Caco-2 (cell line): ENCODE measurements at regions not wholly inside any gene's neighbourhood (a gene's known extent, or its start where the extent isn't known, plus 50 kb on each side); places are given as distances from the start of the nearest gene placed in this dataset.

ENCODE experiments used
- BruUV-seq: library from RNA; stranded (reverse); fragments of 400-500 nt; replicated peaks from 2 replicates; lab custom pipeline; 2021; lab: Mats Ljungman, UMichigan
- CTCF ChIA-PET: fragments of 300-600 bp; sonication (Branson Sonifier 250); formaldehyde crosslinking; loops from one replicate; lab custom pipeline; 2022; ENCODE audit warnings: antibody characterized with exemption; lab: Charles Lee
- POLR2A ChIA-PET: fragments of 300-600 bp; sonication (Branson Sonifier 250); formaldehyde crosslinking; loops from one replicate; lab custom pipeline; 2022; ENCODE audit warnings: antibody characterized with exemption; lab: Charles Lee
- DNase-seq, 2 experiments: peaks; one replicate each; pipeline versions ENCODE4 v3.0.0 to v3.0.0-alpha.2; 2020 to 2022
- H3K27me3 ChIP-seq: replicated peaks from 2 replicates; pipeline ENCODE4 v1.6.0; 2011; ENCODE audit warnings: low read length; ENCODE audit not compliant: control insufficient read depth, insufficient read depth
- H3K36me3 ChIP-seq: 2 replicates; pipeline ENCODE4 v1.5.1; 2011; ENCODE audit warnings: low read length; ENCODE audit not compliant: control insufficient read depth, insufficient read depth
- H3K4me1 ChIP-seq: fragments of 250-450 bp; sonication (Bioruptor Pico); 2 replicates; pipeline ENCODE4 v1.5.1; 2020; ENCODE audit warnings: mild to moderate bottlenecking
- H3K4me3 ChIP-seq: 2 replicates; pipeline ENCODE4 v1.5.1; 2011; ENCODE audit warnings: low read depth, mild to moderate bottlenecking, control low read depth, low read length
- H3K9me3 ChIP-seq: fragments of 250-450 bp; sonication (Bioruptor Pico); 2 replicates; pipeline ENCODE4 v1.5.1; 2020; ENCODE audit warnings: mild to moderate bottlenecking, moderate library complexity
- H3K27ac Mint-ChIP-seq: one replicate; pipeline ENCODE4 v1.8.0; 2022; ENCODE audit warnings: mixed read lengths; ENCODE audit not compliant: unreplicated experiment
- H3K27me3 Mint-ChIP-seq: one replicate; pipeline ENCODE4 v1.8.0; 2022; ENCODE audit warnings: mixed read lengths; ENCODE audit not compliant: insufficient read depth, unreplicated experiment
- H3K36me3 Mint-ChIP-seq: one replicate; pipeline ENCODE4 v1.8.0; 2022; ENCODE audit warnings: mild to moderate bottlenecking, mixed read lengths; ENCODE audit not compliant: insufficient read depth, unreplicated experiment
- H3K4me1 Mint-ChIP-seq: one replicate; pipeline ENCODE4 v1.8.0; 2022; ENCODE audit warnings: low read depth, mixed read lengths; ENCODE audit not compliant: unreplicated experiment
- H3K4me3 Mint-ChIP-seq: one replicate; pipeline ENCODE4 v1.8.0; 2022; ENCODE audit warnings: mild to moderate bottlenecking, moderate library complexity, mixed read lengths; ENCODE audit not compliant: unreplicated experiment
- H3K9me3 Mint-ChIP-seq: one replicate; pipeline ENCODE4 v1.8.0; 2022; ENCODE audit warnings: mixed read lengths; ENCODE audit not compliant: unreplicated experiment
- intact Hi-C: fragments of 100-400 bp; cut with micrococcal nuclease; formaldehyde crosslinking; loops from one replicate; pipeline ENCODE4 v1.10.0; 2022; ENCODE audit not compliant: unreplicated experiment
- TF ChIP-seq, protein P1 (sequence below), 2 experiments: fragments of 200-600 bp in 1 of 2; IDR thresholded peaks; 1 replicate in 1 of 2; 2 replicates in 1 of 2; pipeline versions ENCODE4 v1.5.1 to v1.8.0; 2011 to 2022; ENCODE audit warnings: antibody characterized with exemption in 1 of 2, control low read depth in 1 of 2, inconsistent platforms in 1 of 2, low read depth in 1 of 2, low read length in 1 of 2, mild to moderate bottlenecking in 1 of 2, moderate library complexity in 1 of 2; ENCODE audit not compliant: insufficient read depth in 1 of 2, severe bottlenecking in 1 of 2, unreplicated experiment in 1 of 2

- Histone ChIP-seq H3K27me3 (no peaks in the 10 kb centered on the region), H3K36me3 (no peaks in the 10 kb centered on the region), H3K9me3 (peaks cover 9% of the 10 kb centered on the region), H3K4me1 (peaks cover 28% of the 10 kb centered on the region), H3K4me3 (no peak overlapping the region)
- ChIA-PET CTCF (interaction anchor here (0.6 kb wide), 1 partner anchor 27 kb away, joined by 3 read pairs; no protein-coding TSS in a partner anchor), POLR2A (no interaction called here)
- H3K9me3 Mint-ChIP-seq, result peaks cover 10% of the 10 kb centered on the region
- TF ChIP-seq, protein P1, sequence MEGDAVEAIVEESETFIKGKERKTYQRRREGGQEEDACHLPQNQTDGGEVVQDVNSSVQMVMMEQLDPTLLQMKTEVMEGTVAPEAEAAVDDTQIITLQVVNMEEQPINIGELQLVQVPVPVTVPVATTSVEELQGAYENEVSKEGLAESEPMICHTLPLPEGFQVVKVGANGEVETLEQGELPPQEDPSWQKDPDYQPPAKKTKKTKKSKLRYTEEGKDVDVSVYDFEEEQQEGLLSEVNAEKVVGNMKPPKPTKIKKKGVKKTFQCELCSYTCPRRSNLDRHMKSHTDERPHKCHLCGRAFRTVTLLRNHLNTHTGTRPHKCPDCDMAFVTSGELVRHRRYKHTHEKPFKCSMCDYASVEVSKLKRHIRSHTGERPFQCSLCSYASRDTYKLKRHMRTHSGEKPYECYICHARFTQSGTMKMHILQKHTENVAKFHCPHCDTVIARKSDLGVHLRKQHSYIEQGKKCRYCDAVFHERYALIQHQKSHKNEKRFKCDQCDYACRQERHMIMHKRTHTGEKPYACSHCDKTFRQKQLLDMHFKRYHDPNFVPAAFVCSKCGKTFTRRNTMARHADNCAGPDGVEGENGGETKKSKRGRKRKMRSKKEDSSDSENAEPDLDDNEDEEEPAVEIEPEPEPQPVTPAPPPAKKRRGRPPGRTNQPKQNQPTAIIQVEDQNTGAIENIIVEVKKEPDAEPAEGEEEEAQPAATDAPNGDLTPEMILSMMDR (IDR thresholded peaks at IDR 0.05; ENCODE audit: insufficient read depth in 1 of 2, low read depth in 1 of 2, low read length in 1 of 2, severe bottlenecking in 1 of 2, unreplicated experiment in 1 of 2), result no peak
- H3K27ac Mint-ChIP-seq, result peak overlapping the region; percentile 32
- no TSS peak for BruUV-seq
- no peaks in the 10 kb centered on the region for H3K27me3 Mint-ChIP-seq
- DNase-seq, result peak in 1 of 2 experiments; percentile 45
- intact Hi-C loops, result loop anchor here (5.0 kb wide), 1 partner anchor 48 kb away; no protein-coding TSS in a partner anchor
- no peak overlapping the region for H3K4me3 Mint-ChIP-seq
- peaks cover 35% of the 10 kb centered on the region for H3K4me1 Mint-ChIP-seq
- H3K36me3 Mint-ChIP-seq, result no peaks in the 10 kb centered on the region
Observed at GRCh38 chr20:50415516-50416268, 94.5 kb upstream of the PTPN1 start.

DNA sequence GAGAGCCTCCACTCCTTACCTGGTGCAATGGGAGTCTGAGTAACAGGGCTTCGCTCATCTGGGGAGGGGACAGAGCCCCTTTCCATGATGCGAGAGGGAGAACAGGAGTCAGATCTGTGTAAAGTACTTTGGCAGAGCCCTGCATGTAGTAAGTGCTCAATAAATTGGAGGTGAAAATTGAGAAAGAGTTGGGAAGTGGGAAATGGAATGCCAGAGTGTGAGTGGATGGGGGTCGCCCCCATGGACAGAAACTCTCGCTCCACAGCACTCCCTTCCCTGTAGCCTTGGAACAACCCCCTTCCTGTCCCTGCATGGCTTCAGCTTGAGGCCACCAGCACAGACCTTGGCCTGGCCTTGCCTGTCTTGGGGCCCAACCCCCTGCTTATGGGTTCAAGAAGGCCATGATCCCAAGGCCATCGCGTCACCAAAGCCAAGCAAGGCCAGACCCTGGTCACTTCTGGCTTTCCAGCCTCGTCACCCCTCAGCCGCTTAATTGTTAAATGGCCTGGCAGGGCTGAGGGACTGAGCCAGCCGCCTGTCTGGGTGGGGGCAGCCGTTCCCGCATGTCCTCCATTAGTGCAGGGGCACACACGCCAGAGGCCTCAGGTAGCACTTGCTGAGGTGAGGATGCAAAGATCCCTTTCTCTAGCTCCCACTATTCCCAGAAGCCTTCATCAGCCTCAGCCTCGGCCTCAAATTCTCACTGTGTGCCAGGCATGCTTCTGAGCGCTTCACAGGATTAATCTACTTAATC is 93.7 kb upstream of the PTPN1 start:
- ChIA-PET CTCF (interaction anchor here (0.6 kb wide), 1 partner anchor 27 kb away, joined by 3 read pairs; no protein-coding TSS in a partner anchor), POLR2A (no interaction called here)
- TF ChIP-seq, protein P1 (IDR thresholded peaks at IDR 0.05; ENCODE audit: insufficient read depth in 1 of 2, low read depth in 1 of 2, low read length in 1 of 2, severe bottlenecking in 1 of 2, unreplicated experiment in 1 of 2), result no peak
- Mint-ChIP-seq H3K36me3 (no peaks in the 10 kb centered on the region), H3K27ac (peak overlapping the region; percentile 32), H3K9me3 (peaks cover 10% of the 10 kb centered on the region), H3K27me3 (no peaks in the 10 kb centered on the region), H3K4me1 (peaks cover 35% of the 10 kb centered on the region), H3K4me3 (no peak overlapping the region)
- no TSS peak for BruUV-seq
- Histone ChIP-seq H3K27me3 (no peaks in the 10 kb centered on the region), H3K9me3 (peaks cover 14% of the 10 kb centered on the region), H3K4me1 (peaks cover 26% of the 10 kb centered on the region), H3K4me3 (no peak overlapping the region), H3K36me3 (no peaks in the 10 kb centered on the region)
- no peak for DNase-seq
- intact Hi-C loops, result loop anchor here (5.0 kb wide), 1 partner anchor 49 kb away; no protein-coding TSS in a partner anchor

DNA sequence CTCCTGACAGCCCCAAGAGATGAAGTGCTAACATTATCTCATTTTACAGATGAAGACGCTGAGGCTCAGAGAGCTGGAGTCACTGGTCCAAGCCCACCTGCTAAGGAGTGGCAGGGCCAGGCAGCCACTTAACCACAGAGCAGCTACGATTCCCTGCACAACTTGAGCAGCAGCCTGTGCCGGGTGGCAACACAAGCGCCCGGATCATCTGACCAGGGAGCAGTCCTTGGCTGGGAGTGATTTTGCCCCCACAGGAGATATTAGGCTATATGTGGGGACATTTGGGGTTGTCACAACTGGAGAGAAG is 93.2 kb upstream of the PTPN1 start:
- Histone ChIP-seq H3K9me3 (peaks cover 20% of the 10 kb centered on the region), H3K4me3 (no peak overlapping the region), H3K27me3 (no peaks in the 10 kb centered on the region), H3K4me1 (peaks cover 26% of the 10 kb centered on the region), H3K36me3 (no peaks in the 10 kb centered on the region)
- POLR2A ChIA-PET, result no interaction called here
- no peak for DNase-seq
- Mint-ChIP-seq H3K27ac (no peak overlapping the region), H3K9me3 (peaks cover 10% of the 10 kb centered on the region), H3K36me3 (peaks cover 5% of the 10 kb centered on the region), H3K4me1 (peaks cover 33% of the 10 kb centered on the region), H3K27me3 (no peaks in the 10 kb centered on the region), H3K4me3 (no peak overlapping the region)
- CTCF ChIA-PET, result no interaction called here
- intact Hi-C loops, result loop anchor here (5.0 kb wide), 1 partner anchor 50 kb away; no protein-coding TSS in a partner anchor
- BruUV-seq, result no TSS peak
- TF ChIP-seq, protein P1 (IDR thresholded peaks at IDR 0.05; ENCODE audit: insufficient read depth in 1 of 2, low read depth in 1 of 2, low read length in 1 of 2, severe bottlenecking in 1 of 2, unreplicated experiment in 1 of 2), result no peak
